Bronchial epithelial cell (primary cell): ENCODE measurements at regions not wholly inside any gene's neighbourhood (a gene's known extent, or its start where the extent isn't known, plus 50 kb on each side); places are given as distances from the start of the nearest gene placed in this dataset.

ENCODE experiments used
- DNase-seq: peaks from one replicate; pipeline ENCODE4 v3.0.0-alpha.2; 2010; ENCODE audit warnings: low read depth
- FAIRE-seq: peaks from 2 replicates; lab custom pipeline; 2011; peaks lifted over from hg19 to GRCh38; lab: Jason Lieb, UNC
- H3K27me3 ChIP-seq: 2 replicates; pipeline ENCODE4 v1.5.1; 2011; ENCODE audit warnings: low read length; ENCODE audit not compliant: control insufficient read depth, insufficient read depth
- H3K36me3 ChIP-seq: 2 replicates; pipeline ENCODE4 v1.5.1; 2011; ENCODE audit warnings: low read length; ENCODE audit not compliant: control insufficient read depth, insufficient read depth
- H3K4me3 ChIP-seq: 2 replicates; pipeline ENCODE4 v1.5.1; 2011; ENCODE audit warnings: mild to moderate bottlenecking, low read depth, low read length, control low read depth
- TF ChIP-seq, protein P1 (sequence below): IDR thresholded peaks from 2 replicates; pipeline ENCODE4 v1.5.1; 2011; ENCODE audit warnings: mild to moderate bottlenecking, moderate library complexity, low read length, control low read depth, inconsistent platforms; ENCODE audit not compliant: insufficient read depth, severe bottlenecking

DNA sequence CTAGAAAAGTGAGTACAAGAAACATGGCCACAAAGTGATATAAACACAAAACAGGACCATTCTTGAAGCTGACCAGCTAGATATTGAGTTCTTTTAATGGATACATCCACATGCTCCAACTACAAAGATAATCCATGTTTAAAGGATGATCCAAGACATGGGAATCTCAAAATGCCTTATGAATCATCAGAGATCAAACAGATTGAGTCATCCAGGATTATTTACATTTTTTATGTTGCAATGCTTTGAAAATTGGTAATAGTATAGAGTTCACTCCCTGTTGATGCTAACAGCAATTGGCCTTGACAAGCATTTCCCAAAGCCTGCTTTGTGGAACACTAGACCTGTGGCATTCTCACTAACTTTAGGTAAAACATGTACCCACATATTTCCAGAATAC lies 293.0 kb upstream of the TBX3 start:
- TF ChIP-seq, protein P1, sequence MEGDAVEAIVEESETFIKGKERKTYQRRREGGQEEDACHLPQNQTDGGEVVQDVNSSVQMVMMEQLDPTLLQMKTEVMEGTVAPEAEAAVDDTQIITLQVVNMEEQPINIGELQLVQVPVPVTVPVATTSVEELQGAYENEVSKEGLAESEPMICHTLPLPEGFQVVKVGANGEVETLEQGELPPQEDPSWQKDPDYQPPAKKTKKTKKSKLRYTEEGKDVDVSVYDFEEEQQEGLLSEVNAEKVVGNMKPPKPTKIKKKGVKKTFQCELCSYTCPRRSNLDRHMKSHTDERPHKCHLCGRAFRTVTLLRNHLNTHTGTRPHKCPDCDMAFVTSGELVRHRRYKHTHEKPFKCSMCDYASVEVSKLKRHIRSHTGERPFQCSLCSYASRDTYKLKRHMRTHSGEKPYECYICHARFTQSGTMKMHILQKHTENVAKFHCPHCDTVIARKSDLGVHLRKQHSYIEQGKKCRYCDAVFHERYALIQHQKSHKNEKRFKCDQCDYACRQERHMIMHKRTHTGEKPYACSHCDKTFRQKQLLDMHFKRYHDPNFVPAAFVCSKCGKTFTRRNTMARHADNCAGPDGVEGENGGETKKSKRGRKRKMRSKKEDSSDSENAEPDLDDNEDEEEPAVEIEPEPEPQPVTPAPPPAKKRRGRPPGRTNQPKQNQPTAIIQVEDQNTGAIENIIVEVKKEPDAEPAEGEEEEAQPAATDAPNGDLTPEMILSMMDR, result no peak
- H3K36me3 ChIP-seq, result no peaks in the 10 kb centered on the region
- no peak for FAIRE-seq
- H3K4me3 ChIP-seq, result no peak overlapping the region
- peak; percentile 43 for DNase-seq
- H3K27me3 ChIP-seq, result no peaks in the 10 kb centered on the region

DNA sequence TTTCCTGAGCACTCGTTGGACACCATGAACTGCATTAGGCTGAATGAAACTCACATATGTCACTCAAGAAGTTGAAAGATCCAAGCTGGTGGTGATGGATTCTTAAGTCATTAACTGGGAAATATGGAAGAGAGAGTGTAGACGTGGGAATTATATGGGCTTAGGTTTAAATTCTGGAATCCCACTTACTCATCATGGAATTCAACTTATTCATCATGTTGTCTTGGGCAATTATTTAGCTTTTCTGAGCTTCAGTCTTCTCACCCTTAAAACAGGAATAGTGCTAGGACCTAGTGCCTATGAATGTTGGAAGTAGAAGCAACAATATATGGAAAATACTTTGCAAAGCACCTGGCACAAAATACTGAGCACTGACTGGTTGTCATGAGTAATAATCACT lies 292.4 kb upstream of the TBX3 start:
- no peak for FAIRE-seq

DNA sequence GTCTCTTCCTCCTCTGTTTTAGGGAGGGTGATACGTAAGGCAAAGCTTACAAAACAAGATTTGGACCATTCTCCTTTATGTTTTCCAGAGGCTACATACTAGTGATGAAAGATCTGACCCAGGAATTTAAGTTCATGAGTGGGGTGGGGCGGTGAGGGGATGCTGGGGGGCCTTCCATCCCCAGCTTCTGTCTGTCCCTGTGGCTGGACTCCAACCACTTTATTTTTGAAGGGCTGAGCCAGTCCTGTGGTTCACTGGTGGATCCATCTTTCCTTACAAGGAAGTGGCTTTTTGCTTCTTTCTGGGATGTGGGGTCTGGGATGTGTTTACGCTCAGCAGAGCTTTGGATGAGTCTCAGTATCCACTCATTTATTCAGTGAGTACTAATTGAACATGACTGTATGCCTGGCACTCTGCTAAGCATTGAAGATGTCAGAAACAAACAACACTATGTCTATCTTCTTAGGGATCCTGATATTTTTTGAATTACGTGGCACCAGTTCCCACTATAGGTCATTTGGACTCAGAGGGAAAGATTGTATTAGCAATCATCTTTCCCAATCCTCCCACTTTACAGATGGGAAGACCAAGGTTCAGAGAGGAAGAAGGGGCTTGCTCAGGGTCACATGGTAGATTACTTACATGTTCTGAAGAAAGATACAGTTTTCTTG lies 291.8 kb upstream of the TBX3 start:
- TF ChIP-seq, protein P1, result no peak
- DNase-seq (no peak), FAIRE-seq (no peak)
- Histone ChIP-seq H3K36me3 (no peaks in the 10 kb centered on the region), H3K27me3 (no peaks in the 10 kb centered on the region), H3K4me3 (no peak overlapping the region)

More for the DNA sequence above, 292.4 kb upstream of the TBX3 start:
- H3K36me3 ChIP-seq, result no peaks in the 10 kb centered on the region
- DNase-seq, result no peak
- TF ChIP-seq, protein P1, result no peak
- no peaks in the 10 kb centered on the region for H3K27me3 ChIP-seq
- H3K4me3 ChIP-seq, result no peak overlapping the region

DNA sequence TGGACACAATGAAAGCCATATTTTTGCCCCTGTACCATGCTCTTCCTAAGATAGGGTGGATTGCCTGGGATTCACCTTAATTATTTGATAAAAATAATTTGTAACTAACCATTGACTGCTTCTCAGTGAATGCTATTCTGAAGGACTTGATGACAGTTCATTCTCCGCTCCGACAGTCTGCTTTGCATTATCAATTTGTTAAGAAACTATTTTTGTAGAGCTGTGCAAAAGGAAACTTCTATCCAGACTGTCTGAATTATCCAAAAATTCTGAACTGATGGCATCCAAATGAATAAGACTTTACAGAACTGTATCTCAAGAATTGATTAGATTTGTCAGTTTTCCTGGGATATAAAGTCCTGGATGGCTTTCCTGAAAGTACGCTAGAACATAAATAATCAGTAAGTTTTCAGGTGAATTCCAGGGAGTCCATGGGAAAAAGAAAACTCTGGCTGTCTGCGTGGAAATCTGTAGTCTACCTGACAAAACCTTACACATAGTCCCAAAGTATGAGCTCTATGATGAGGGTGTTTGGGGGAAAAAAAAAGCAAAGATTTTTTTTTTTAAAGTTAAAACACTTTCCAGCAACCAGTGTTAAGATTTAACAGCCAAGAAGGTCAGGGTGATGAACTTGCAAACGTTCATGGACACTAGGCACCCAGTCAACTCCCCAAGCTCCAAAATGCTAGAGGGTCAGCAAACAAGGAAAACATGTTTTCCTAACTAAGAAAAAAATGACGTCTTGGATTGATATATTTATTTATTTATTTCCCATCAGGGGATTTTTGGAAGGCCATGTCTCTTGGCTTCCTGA lies 291.1 kb upstream of the TBX3 start:
- Histone ChIP-seq H3K4me3 (no peak overlapping the region), H3K27me3 (no peaks in the 10 kb centered on the region), H3K36me3 (no peaks in the 10 kb centered on the region)
- FAIRE-seq, result no peak
- no peak for DNase-seq
- TF ChIP-seq, protein P1, result no peak

DNA sequence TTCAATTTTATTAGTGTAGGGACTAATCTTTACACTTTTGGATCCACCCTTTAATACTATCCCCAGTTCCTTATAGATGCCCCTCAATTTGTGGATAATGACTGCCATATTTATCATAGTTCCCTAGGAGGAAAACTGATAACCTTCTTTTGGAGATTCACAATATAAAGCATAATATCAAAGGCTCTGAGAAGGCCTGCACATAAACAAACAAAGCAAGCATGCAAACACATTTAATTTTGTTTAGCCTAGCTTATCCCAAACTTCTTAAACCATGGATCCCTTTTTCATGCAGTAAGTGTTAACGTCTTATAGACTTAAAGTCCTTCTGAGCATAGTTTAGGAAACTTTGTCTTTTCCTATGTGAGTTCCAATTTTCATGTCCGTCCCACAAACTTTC lies 290.4 kb upstream of the TBX3 start:
- no peak for FAIRE-seq

More for the DNA sequence above, 290.4 kb upstream of the TBX3 start:
- H3K4me3 ChIP-seq, result no peak overlapping the region
- H3K27me3 ChIP-seq, result no peaks in the 10 kb centered on the region
- no peak for DNase-seq
- no peaks in the 10 kb centered on the region for H3K36me3 ChIP-seq
- TF ChIP-seq, protein P1, result no peak
